Adipose tissue (tissue), 3 donors: ENCODE measurements at regions not wholly inside any gene's neighbourhood (a gene's known extent, or its start where the extent isn't known, plus 50 kb on each side); places are given as distances from the start of the nearest gene placed in this dataset.
"Not testable (repeated sequence)": the region's sequence is repeated elsewhere in the genome, so short reads cannot be mapped to it uniquely, and the experiment has no call there.

Experiments used
- H3K27ac ChIP-seq: one replicate; pipeline ENCODE4 v1.5.1; 2013; ENCODE audit warnings: low read depth, low read length
- WGBS, 3 donors: extraction: QIAGEN DNeasy Blood & Tissue Kit; methylation state at CpG; one replicate each; pipeline ENCODE4 v1.1.7; 2013; 5-methylcytosine and 5-hydroxymethylcytosine counted together
- donor health status: healthy with polysubstance abuse.
- donor health status: Bipolar disorder and iron deficiency.
- donor health status: healthy.

GRCh38 chr14:83260751-83261150, 1727.1 kb upstream of the SEL1L start:
- H3K27ac ChIP-seq, result no peak overlapping the region
- WGBS, 3 donors, result 72 to 78% (median 77%) methylated on average over 3 of the region's 3 CpGs

GRCh38 chr14:83269583-83269982, 1735.9 kb upstream of the SEL1L start:
- WGBS, 3 donors, result 83 to 90% (median 86%) methylated on average over 3 of the region's 3 CpGs

GRCh38 chr14:83271663-83272062, 1738.0 kb upstream of the SEL1L start:
- H3K27ac ChIP-seq, result no peak overlapping the region
- 74 to 86% (median 78%) methylated on average over 2 of the region's 2 CpGs for WGBS, 3 donors

More at GRCh38 chr14:83269583-83269982, 1735.9 kb upstream of the SEL1L start:
- no peak overlapping the region for H3K27ac ChIP-seq

DNA sequence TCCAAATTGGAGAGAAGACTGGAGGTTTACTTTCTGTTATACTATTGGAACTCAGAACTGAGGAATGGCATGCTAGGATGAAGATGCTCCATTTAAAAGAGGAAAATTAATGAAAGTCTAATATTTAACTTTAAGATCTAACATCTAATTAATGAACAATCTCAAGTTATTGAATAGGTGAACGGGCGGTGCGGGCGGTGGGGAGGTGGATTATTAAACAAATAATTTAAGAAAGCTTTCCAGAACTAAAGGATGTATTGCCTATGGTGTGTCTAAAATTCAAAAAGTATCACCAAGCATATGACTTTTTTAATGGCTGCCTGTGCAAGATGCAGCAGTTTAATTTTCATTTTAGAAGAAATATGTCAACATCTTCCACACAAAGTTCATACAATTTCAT, 1747.1 kb upstream of the SEL1L start:
- no peak overlapping the region for H3K27ac ChIP-seq
- WGBS, 3 donors, result 94 to 97% (median 95%) methylated on average over 4 of the region's 4 CpGs

DNA sequence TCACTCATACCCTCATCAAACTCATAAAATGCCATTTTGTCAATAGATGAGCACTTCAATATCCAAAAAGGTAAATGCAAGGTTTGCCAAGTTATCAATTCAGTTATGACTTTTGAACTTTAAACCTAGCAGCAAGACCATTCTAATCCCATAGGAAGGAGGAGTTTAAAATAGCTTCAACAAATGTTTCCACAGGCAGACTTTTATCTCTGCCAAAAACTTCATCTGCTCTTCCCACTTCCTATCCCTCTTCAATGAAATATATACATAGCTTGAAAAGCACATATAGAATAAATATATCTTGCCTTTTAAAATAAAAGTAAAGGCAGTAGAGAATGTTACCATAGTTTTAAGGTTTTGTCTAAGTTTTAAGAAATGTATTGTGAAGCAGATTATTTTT, 1749.1 kb upstream of the SEL1L start:
- H3K27ac ChIP-seq, result no peak overlapping the region

- H3K27ac ChIP-seq, result no peak overlapping the region
- 33 to 82% (median 79%) methylated on average over 2 of the region's 2 CpGs for WGBS, 3 donors
Measured at GRCh38 chr14:83287300-83287699, 1753.6 kb upstream of the SEL1L start.

- 54 to 81% (median 64%) methylated on average over 4 of the region's 4 CpGs for WGBS, 3 donors
- no peak overlapping the region for H3K27ac ChIP-seq
Measured at GRCh38 chr14:83289390-83289789, 1755.7 kb upstream of the SEL1L start.

- WGBS, 3 donors, result 71 to 84% (median 79%) methylated on average over 1 of the region's 1 CpG
- no peak overlapping the region for H3K27ac ChIP-seq
Measured at GRCh38 chr14:83289896-83290295, 1756.2 kb upstream of the SEL1L start.

DNA sequence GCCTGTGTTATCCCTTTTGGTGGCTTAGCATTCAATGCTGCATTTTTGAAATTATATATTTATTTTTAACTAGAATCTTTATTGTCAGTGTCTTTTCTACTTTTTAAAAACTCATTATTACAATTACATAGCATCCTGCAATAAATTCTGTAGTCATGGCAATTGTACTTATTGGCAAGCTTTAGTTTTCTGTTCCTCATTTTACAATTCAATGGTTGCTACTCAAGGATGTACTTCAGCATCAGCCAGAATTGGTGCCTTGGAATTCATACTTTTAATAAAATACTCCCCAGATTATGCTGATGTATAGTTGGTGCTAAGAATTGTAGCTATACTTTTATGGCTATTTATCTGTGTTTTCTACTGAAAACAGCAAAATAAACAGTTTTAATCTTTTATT, 1756.8 kb upstream of the SEL1L start:
- H3K27ac ChIP-seq, result no peak overlapping the region

DNA sequence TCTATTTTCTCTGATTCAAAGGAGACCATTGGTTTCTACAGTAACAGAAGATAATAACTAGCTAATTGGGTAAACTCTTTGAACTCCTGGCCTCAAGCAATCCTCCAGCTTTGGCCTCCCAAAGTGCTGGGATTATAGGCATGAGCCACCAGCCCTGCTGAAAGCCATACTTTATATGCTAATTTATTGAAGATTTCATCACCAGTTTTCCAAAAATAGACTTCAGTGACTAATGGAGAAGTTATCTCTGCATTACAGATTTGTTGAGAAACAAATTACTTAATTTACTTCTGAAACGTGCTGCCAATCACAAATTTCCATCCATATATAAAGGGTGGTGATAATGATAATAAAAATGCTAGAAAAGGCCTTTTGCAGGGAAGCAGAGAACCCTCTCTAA, 1758.1 kb upstream of the SEL1L start:
- H3K27ac ChIP-seq, result no peak overlapping the region
- WGBS, 3 donors, result 45 to 82% (median 51%) methylated on average over 1 of the region's 1 CpG

DNA sequence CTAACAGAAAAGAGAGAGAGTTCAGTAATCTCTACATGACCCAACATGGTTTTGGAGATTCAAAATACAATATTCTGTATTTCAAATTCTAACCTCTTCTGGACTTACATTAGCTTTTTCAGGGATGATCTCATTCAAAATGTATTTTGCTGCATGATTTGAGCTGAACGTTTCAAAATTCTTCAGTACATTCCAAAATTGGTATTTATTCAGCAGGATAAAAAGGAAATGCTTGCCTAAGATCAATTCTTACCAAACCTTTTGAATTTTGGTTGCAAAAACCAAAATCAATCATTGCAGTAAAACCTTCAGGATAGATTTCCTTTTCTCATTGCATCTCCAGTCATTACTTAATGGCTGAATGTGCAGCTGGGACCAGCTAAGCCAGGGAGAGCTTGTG, 1761.3 kb upstream of the SEL1L start:
- H3K27ac ChIP-seq, result no peak overlapping the region
- WGBS, 3 donors, result 27 to 54% (median 29%) methylated on average over 1 of the region's 1 CpG

DNA sequence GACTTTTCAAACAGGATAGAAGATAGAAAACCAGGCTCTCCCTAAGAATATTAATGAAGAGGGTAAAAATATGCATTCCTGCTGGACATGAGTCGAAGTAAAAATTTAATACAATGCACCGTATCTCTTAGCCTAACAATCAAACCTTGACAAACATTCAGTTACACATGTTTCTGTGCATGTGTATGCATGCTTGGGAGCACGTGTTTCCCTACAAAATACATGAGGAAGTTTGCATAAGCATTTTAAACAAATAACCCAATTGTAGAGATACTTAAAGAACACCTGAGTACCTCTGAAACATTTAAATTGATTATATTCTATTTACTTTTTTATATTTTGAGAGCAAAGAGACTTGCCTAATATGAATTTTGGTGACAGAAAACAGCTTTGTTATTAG, 1763.7 kb upstream of the SEL1L start:
- no peak overlapping the region for H3K27ac ChIP-seq
- 40 to 91% (median 83%) methylated on average over 3 of the region's 3 CpGs for whole genome bisulfite sequencing, 3 donors

- not testable (repeated sequence) for H3K27ac ChIP-seq
- 79 to 85% (median 82%) methylated on average over 2 of the region's 2 CpGs for WGBS, 3 donors
Measured at GRCh38 chr14:83298016-83298415, 1764.4 kb upstream of the SEL1L start.

GRCh38 chr14:83300476-83301064, 1766.9 kb upstream of the SEL1L start:
- 44 to 46% (median 44%) methylated on average over 1 of the region's 1 CpG for WGBS, 3 donors
- H3K27ac ChIP-seq, result no peak overlapping the region

- WGBS, 3 donors, result 72 to 86% (median 81%) methylated on average over 3 of the region's 3 CpGs
- H3K27ac ChIP-seq, result no peak overlapping the region
Measured at GRCh38 chr14:83301791-83302190, 1768.1 kb upstream of the SEL1L start.

DNA sequence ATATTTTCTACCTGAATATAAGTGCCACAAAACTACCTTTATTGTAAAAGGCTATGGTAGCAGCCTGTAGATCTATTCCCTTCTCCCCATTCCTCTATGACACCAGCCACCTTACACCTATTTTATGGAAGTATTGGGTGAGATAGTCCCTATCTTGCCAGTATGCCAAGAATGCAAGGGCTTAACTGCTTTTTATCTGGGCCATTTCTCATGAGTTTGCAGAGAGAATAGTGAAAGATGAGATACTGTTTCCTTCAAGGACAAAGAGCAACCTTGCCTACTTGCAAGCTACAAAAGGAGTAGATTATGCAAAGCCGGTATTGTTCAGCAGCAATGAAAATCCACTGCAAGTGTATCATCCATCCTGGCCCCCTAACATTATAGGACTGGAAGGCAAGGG, 1775.6 kb upstream of the SEL1L start:
- WGBS, 3 donors, result 92 to 100% (median 98%) methylated on average over 1 of the region's 1 CpG
- H3K27ac ChIP-seq, result no peak overlapping the region

- 73 to 80% (median 79%) methylated on average over 3 of the region's 3 CpGs for WGBS, 3 donors
- H3K27ac ChIP-seq, result no peak overlapping the region
Measured at GRCh38 chr14:83309833-83310232, 1776.2 kb upstream of the SEL1L start.

DNA sequence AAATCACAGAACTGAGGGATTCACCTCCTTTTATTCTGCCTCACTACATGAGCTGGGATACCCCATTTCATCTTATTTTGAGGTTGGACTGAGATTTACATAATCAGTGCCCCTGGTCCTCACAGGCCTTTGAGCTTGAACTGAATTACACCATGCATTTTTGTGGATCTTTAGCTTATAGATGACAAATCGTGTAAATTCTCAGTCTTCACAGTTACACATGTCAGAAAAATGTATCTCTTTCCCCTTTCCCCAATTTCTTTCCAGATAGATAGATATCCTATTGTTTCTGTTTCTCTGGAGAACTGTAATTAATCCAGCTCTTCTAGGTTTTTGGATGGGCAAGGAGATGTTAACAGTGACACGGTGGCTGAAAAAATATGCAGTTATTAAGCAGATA, 1778.9 kb upstream of the SEL1L start:
- WGBS, 3 donors, result 70 to 83% (median 78%) methylated on average over 2 of the region's 2 CpGs
- H3K27ac ChIP-seq, result no peak overlapping the region

DNA sequence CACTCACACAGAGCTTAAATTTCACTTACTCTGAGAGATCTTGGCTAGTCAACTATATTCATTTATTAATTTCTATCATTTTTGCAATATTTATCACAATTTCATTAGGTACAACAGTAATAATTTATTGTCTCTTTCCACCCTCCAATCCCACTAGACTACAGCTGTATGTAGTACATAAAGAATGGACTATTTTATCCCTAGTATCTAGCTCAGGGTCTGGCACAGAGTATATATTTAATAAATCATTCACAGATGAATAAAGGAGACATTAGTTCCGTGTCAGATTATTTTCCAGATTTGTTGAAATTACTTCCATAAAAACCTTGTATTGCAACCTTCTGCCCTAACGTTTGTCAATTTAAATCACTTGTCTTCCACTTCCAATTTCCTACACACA, 1781.1 kb upstream of the SEL1L start:
- WGBS, 3 donors, result 54 to 61% (median 61%) methylated on average over 2 of the region's 2 CpGs
- no peak overlapping the region for H3K27ac ChIP-seq

DNA sequence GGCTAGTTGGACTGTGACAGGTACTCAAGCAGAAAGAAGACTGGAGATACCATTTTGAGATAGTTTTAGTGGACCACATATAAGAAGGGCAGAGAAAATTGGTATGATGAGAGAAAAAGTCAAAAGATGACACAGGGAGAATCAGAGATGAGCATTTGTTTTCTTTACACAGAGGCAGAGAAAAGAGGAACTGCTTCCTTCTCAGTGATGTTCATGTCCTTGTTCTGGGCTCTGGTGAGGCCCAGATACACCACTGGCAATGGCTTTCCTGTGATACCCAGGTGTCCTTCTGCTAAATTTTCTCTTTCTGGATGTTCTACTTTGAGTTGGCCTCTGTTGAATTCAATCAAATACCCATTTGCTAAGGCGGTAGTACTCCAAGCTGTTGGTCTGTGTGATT, 1782.7 kb upstream of the SEL1L start:
- 84 to 89% (median 87%) methylated on average over 1 of the region's 1 CpG for WGBS, 3 donors
- no peak overlapping the region for H3K27ac ChIP-seq

- 82 to 87% (median 86%) methylated on average over 2 of the region's 2 CpGs for WGBS, 3 donors
- no peak overlapping the region for H3K27ac ChIP-seq
Measured at GRCh38 chr14:83320837-83321236, 1787.2 kb upstream of the SEL1L start.
